ENCODE measurements at regions not wholly inside any gene's neighbourhood (a gene's known extent, or its start where the extent isn't known, plus 50 kb on each side); places are given as distances from the start of the nearest gene placed in this dataset.

- H3K4me3 ChIP-seq (ENCODE audit: low read length), result no peak overlapping the region
- no peak overlapping the region for H3K27ac ChIP-seq (ENCODE audit: low read length)
- no peaks in the 10 kb centered on the region for H3K36me3 ChIP-seq (replicated peaks; ENCODE audit: low read depth, low read length)
- no peak overlapping the region for H3K9ac ChIP-seq (ENCODE audit: low read length)
- no peaks in the 10 kb centered on the region for H3K79me2 ChIP-seq (ENCODE audit: low read length)
- no peaks in the 10 kb centered on the region for H3K9me3 ChIP-seq (ENCODE audit: insufficient read depth, low read length)
- H3K4me2 ChIP-seq (ENCODE audit: low read length), result no peak overlapping the region
- no peaks in the 10 kb centered on the region for H3K27me3 ChIP-seq (ENCODE audit: low read depth, low read length)
- H3K4me1 ChIP-seq (ENCODE audit: low read length), result no peaks in the 10 kb centered on the region
- no peaks in the 10 kb centered on the region for H4K20me1 ChIP-seq (ENCODE audit: insufficient read depth, low read length)
- no peak overlapping the region for H2AFZ ChIP-seq (ENCODE audit: low read depth, low read length)
- TF ChIP-seq, protein P1, sequence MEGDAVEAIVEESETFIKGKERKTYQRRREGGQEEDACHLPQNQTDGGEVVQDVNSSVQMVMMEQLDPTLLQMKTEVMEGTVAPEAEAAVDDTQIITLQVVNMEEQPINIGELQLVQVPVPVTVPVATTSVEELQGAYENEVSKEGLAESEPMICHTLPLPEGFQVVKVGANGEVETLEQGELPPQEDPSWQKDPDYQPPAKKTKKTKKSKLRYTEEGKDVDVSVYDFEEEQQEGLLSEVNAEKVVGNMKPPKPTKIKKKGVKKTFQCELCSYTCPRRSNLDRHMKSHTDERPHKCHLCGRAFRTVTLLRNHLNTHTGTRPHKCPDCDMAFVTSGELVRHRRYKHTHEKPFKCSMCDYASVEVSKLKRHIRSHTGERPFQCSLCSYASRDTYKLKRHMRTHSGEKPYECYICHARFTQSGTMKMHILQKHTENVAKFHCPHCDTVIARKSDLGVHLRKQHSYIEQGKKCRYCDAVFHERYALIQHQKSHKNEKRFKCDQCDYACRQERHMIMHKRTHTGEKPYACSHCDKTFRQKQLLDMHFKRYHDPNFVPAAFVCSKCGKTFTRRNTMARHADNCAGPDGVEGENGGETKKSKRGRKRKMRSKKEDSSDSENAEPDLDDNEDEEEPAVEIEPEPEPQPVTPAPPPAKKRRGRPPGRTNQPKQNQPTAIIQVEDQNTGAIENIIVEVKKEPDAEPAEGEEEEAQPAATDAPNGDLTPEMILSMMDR (IDR thresholded peaks at IDR 0.05; ENCODE audit: low read depth, low read length), result no peak
- TF ChIP-seq EZH2phosphoT487 (IDR thresholded peaks at IDR 0.05; ENCODE audit: low read depth), result no peak
Measured at GRCh38 chr16:35147556-35148504, 1688.4 kb downstream of the TP53TG3F start.

DNA sequence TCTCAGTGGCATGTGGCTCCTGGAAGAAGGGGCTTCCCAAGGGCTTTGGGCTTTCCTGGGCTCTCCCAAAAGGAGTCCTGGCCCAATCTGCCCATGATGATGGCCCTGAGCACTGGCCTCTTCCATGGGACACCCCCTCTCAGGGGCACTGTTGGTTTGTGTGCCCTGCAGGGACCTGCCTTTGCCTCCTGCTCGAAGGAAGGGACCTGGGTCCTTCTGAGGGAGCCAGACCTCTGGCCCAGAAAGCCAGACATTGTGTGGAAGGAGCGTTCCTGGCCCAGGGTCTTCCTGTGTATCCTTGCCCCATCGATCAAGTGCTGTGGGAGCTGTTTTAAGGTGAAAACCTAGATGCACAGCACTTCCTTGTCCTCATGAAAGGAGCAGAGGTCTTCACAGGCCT, 1689.3 kb downstream of the TP53TG3F start:
- no peak overlapping the region for H3K9ac ChIP-seq (ENCODE audit: low read length)
- no peaks in the 10 kb centered on the region for H4K20me1 ChIP-seq (ENCODE audit: insufficient read depth, low read length)
- TF ChIP-seq EZH2phosphoT487 (IDR thresholded peaks at IDR 0.05; ENCODE audit: low read depth), result no peak
- TF ChIP-seq, protein P1 (IDR thresholded peaks at IDR 0.05; ENCODE audit: low read depth, low read length), result no peak
- H3K27ac ChIP-seq (ENCODE audit: low read length), result no peak overlapping the region
- no peaks in the 10 kb centered on the region for H3K36me3 ChIP-seq (replicated peaks; ENCODE audit: low read depth, low read length)
- H3K4me1 ChIP-seq (ENCODE audit: low read length), result no peaks in the 10 kb centered on the region
- no peaks in the 10 kb centered on the region for H3K27me3 ChIP-seq (ENCODE audit: low read depth, low read length)
- no peaks in the 10 kb centered on the region for H3K79me2 ChIP-seq (ENCODE audit: low read length)
- H3K9me3 ChIP-seq (ENCODE audit: insufficient read depth, low read length), result no peaks in the 10 kb centered on the region
- H3K4me2 ChIP-seq (ENCODE audit: low read length), result no peak overlapping the region
- H2AFZ ChIP-seq (ENCODE audit: low read depth, low read length), result no peak overlapping the region
- no peak overlapping the region for H3K4me3 ChIP-seq (ENCODE audit: low read length)

DNA sequence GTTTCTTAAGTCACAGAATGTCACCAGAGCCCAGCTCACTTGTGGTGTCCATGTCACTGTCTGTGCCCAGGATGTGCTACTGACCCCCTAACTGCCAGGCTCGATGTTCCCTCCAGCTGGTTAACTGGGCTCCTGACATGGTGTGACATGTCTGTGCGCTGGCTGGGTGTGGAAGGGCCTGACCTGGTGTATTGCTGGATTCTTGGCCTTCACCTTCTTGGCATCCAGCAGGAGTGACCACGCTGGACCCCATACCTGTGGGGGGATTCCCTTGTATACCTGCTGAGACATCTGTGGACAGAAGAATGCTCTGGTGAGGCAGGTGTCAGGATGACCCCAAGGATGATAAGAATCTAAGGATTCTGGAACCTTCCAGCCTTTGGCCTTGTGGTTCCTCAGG, 1690.1 kb downstream of the TP53TG3F start:
- H2AFZ ChIP-seq (ENCODE audit: low read depth, low read length), result no peak overlapping the region
- no peak overlapping the region for H3K4me2 ChIP-seq (ENCODE audit: low read length)
- H3K79me2 ChIP-seq (ENCODE audit: low read length), result no peaks in the 10 kb centered on the region
- no peaks in the 10 kb centered on the region for H3K36me3 ChIP-seq (replicated peaks; ENCODE audit: low read depth, low read length)
- no peaks in the 10 kb centered on the region for H3K9me3 ChIP-seq (ENCODE audit: insufficient read depth, low read length)
- H3K4me3 ChIP-seq (ENCODE audit: low read length), result no peak overlapping the region
- H3K27me3 ChIP-seq (ENCODE audit: low read depth, low read length), result no peaks in the 10 kb centered on the region
- no peak overlapping the region for H3K9ac ChIP-seq (ENCODE audit: low read length)
- no peaks in the 10 kb centered on the region for H3K4me1 ChIP-seq (ENCODE audit: low read length)
- H3K27ac ChIP-seq (ENCODE audit: low read length), result no peak overlapping the region
- no peak for TF ChIP-seq EZH2phosphoT487 (IDR thresholded peaks at IDR 0.05; ENCODE audit: low read depth)
- TF ChIP-seq, protein P1 (IDR thresholded peaks at IDR 0.05; ENCODE audit: low read depth, low read length), result no peak
- no peaks in the 10 kb centered on the region for H4K20me1 ChIP-seq (ENCODE audit: insufficient read depth, low read length)

DNA sequence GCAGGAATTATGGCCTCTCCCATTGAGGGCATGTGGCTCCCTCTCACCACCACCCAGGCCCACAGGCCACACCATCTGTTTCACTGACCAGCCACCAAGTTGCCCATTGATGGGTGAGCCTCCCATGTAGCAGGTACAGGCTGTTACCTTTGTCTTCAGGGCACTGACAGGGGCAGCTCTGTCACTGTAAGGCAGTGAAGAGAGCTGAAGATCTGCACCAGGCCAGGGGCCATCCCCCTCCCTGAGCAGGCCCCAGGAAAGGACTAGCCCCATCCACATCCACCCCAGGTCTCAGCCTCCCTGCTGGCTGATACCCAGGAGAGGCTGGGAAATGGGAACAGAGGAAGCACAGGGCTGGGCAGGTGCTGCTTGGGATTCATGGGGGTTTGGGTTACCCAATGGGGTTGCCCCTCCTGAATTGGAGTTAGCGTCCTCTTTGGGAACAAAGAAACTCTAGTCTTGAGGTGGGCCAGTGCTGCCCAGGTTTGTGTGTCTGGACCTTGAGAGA, 1691.4 kb downstream of the TP53TG3F start:
- Histone ChIP-seq H2AFZ (ENCODE audit: low read depth, low read length) (no peak overlapping the region), H3K4me3 (ENCODE audit: low read length) (no peak overlapping the region), H3K27me3 (ENCODE audit: low read depth, low read length) (no peaks in the 10 kb centered on the region), H3K27ac (ENCODE audit: low read length) (no peak overlapping the region), H3K9ac (ENCODE audit: low read length) (no peak overlapping the region), H4K20me1 (ENCODE audit: insufficient read depth, low read length) (no peaks in the 10 kb centered on the region), H3K4me1 (ENCODE audit: low read length) (no peaks in the 10 kb centered on the region), H3K79me2 (ENCODE audit: low read length) (no peaks in the 10 kb centered on the region), H3K36me3 (replicated peaks; ENCODE audit: low read depth, low read length) (no peaks in the 10 kb centered on the region), H3K9me3 (ENCODE audit: insufficient read depth, low read length) (no peaks in the 10 kb centered on the region), H3K4me2 (ENCODE audit: low read length) (no peak overlapping the region)
- TF ChIP-seq, protein P1 (IDR thresholded peaks at IDR 0.05; ENCODE audit: low read depth, low read length), result no peak
- no peak for TF ChIP-seq EZH2phosphoT487 (IDR thresholded peaks at IDR 0.05; ENCODE audit: low read depth)

Data from OCI-LY3 (cell line).